PC-9 (cell line): ENCODE measurements at regions not wholly inside any gene's neighbourhood (a gene's known extent, or its start where the extent isn't known, plus 50 kb on each side); places are given as distances from the start of the nearest gene placed in this dataset.

Experiments used
- CTCF ChIP-seq: fragments of 200-600 bp; sonication (generic); conservative IDR thresholded peaks from 2 replicates; pipeline ENCODE4 v1.6.1; 2017; ENCODE audit warnings: mixed run types, antibody characterized with exemption, mild to moderate bottlenecking, moderate library complexity
- EZH2 ChIP-seq: fragments of 200-600 bp; sonication (generic); IDR thresholded peaks from 2 replicates; pipeline ENCODE4 v1.8.0; 2017; ENCODE audit warnings: antibody characterized with exemption, low read depth

DNA sequence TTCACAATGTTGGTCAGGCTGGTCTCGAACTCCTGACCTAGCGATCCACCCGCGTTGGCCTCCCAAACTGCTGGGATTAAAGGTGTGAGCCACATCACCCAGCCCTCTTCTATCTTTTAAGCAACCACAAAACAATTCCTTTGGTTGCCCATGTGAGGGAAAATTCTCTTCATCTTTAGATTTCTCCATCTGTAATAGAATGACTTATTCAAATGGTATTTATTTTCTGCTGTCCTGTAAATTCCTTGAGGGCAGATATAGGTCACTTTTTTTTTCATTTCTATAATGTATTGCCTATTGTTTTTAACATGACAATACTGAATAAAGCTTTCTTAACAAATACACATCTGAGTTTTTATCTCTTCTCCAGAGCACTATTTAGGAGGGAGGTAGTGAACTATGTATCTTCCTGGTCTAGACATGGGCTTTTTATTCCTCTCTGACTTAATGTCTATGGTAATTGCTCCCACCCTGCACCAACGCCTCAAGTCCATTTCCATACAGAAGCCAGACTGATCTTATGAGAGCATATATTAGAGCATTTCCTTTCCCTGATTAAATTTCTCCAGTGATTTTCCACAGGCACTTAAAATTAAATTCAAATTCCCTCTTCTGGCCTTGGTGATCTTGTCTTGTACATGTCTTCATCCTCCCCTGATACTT lies 595.6 kb downstream of the CAAP1 start:
- TF ChIP-seq CTCF, result no peak
- TF ChIP-seq EZH2, result no peak
